Left hindlimb (tissue), 1 donor: ENCODE measurements at regions not wholly inside any gene's neighbourhood (a gene's known extent, or its start where the extent isn't known, plus 50 kb on each side); places are given as distances from the start of the nearest gene placed in this dataset.

Experiments used
- DNase-seq: peaks from one replicate; pipeline ENCODE4 v3.0.0-alpha.2; 2018

DNA sequence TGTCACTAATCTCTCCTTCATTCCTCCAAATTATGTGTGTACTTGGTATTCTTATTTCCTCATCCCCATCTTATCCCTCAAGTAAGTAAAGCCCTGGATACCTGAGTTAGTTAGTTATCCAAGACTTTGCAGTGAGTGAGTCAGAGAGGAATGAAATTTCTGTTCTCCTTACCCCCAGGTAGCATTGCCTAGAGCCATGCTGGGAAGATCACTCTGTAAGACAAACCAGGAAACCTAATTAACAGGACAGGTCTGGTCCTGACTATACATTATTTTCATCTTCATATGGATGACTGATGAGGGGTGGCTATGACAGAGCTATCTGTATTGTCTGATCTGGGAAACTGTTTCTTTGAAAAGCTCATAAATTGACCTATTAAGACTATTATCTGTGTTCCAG is 55.0 kb upstream of the ITGA6 start:
- no peak for DNase-seq

DNA sequence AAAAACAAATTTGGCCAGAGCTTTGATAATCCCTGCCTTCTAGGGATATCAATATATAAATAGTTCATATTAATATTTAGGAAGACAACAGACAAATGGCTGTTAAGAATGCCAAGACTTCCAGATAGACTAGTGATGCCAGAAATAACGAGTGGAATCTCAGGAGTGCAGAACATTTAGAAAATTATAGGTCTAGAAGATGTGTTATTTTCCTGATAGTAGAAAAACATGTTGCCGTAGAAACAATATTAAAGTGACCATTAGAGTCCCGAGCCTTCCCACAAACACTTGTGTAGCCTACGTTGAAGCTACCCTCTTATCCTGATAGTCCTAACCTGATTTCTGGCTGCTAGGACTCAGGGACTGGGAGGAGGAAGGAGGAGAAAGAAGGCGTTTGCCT is 54.3 kb upstream of the ITGA6 start:
- no peak for DNase-seq

DNA sequence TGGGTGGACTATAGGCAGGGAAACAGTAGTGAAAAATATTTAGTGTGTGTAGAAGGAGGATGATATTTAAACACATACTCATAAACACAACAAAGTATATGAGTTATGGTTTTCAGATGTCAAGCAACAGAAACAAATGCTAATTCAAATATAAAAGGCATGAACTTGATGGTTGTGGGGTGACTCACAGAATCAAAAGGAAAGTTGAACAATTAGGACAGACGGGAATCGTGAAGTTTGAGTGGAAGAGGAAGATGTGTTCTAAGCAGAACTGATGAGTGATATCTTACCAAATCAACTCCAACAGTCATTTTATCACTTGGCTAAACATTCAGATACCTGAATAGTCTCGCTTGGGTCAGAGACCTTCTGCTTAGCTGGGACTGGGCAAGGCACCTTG is 53.6 kb upstream of the ITGA6 start:
- no peak for DNase-seq

DNA sequence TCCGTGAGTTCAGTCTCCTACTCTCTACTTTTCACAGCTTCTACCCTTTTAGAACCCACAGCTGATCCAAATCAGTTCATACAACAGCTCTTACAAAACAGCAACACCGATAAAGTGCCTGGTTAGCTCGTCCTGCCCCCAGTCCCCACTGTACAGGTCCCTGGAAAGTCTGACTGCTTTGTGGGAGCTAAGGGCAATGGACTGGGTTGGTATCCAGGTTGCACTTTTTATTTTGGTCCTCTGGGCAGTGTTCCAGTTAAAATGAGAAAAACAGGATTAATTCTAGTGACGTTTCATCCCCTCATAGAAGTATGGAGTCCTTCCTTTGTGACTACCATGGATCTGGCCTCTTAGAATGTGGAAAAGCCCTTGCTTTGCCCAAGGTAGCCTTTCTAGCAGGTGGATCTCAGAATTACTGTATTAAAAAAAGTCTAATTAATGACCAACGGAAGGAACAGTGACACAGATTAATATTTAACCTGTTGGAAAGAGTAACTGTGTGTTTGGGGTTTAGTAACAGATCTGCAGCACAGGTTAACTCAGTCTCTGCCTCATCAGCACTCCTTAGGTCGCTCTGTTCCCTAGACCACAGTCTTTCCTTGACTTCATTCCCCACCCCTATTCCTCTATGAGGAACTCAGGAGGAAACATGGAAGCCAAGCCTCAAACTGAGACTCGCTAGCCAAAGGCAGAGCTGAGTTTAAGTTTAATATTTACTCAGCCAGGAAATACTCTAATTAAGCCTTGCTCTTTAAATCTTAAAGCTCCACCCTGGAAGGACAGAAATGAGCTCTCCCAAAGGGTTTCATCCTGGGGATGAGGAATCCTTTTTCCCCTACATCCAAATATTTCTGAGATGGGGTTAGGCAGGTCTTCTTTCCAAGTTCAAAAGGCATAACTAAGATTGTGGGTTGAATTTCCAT is 52.8 kb upstream of the ITGA6 start:
- no peak for DNase-seq

DNA sequence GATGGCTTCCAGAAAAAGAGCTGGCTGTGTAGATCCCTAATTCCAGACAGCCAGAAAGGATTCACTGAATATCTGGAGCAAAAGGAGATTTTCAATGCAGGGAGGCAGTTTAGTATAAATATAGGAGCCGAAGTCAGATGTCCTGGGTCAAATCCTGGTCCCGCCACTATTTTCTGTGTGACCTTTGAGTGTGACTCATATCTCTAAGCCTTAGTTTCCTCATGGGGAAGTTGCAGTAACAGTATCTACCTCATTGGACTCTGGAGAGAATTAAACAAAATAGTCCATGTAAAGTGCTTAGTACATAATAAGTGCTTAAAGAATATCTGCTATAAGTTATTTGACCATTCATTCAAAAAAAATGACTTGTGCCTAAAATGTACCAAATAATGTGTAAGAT is 52.1 kb upstream of the ITGA6 start:
- DNase-seq, result no peak

DNA sequence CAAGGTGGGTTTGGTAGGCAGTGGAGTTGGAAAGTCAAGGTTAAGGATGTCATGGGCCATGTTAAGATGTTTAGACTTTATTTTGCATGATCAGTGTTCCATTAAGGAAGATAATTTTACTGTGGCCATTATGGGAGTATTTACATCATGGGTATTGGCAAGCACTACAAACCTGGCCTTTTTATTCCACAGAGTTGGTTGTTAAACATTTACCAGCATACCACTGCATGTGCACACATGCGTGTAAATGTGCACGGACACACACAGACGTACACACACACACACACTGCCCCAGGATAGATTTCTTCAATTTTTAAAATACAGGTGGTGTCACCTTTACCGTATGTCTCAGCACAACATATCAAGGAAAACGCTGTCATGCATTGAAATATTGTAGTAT is 51.4 kb upstream of the ITGA6 start:
- DNase-seq, result no peak

DNA sequence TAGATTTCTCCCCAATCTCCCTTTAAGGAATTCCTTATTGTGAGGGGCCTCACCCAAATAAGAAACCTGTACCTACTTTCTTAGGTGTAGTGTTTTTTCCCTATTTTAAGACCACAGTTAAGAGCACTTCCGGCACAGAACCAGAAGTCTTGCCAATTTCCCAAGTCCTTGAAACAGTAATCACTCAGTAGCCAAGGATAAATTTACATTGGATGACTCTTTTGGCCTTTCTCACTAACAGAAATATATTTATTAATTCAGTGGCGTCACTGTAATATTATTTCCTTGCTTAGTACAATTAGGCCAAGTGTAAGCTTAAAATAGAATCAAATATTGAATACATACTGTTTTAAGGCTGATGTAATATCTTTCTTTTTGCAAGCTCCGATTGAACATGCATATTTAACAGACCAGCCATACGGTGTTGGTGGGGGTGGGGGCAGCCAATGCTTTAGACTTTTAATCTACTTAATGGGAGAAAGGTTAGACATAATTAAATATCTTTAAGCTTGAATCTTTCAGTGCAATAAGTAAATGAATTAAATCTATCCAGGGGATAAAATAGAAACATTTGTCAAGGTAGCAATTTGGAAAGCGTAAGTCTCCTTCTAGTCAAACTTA is 50.8 kb upstream of the ITGA6 start:
- no peak for DNase-seq

DNA sequence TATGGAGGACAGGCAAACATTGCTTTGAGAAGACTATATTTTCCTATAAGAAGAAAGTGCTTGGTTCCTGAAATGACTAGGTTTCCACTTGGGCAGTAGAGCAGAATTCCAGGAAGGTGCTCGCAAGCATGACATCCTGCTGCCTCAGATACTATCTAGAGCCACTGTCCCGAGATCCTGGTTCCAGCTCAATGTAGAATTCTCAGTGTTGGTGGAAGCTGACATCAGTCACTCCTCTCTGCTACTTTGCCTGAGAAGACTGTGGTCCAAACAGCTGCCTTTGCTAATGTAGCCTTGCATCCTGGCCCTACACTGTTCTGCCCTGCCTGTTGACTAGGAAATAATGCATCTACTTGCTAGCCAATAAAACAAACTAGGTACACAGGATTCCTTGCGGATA is 50.0 kb upstream of the ITGA6 start:
- no peak for DNase-seq
